Mucosa of gallbladder (tissue), 1 donor: ENCODE measurements at regions not wholly inside any gene's neighbourhood (a gene's known extent, or its start where the extent isn't known, plus 50 kb on each side); places are given as distances from the start of the nearest gene placed in this dataset.

ENCODE experiments used
- DNase-seq: peaks from one replicate; pipeline ENCODE4 v3.0.0-alpha.2; 2020; ENCODE audit warnings: low spot score
- donor health status: DM: no; HTN: no; CAD: no.

GRCh38 chr12:78697817-78698415 is 166.7 kb upstream of the SYT1 start:
- no peak for DNase-seq

- no peak for DNase-seq
These were observed 165.8 kb upstream of the SYT1 start for GRCh38 chr12:78698747-78699146.

DNA sequence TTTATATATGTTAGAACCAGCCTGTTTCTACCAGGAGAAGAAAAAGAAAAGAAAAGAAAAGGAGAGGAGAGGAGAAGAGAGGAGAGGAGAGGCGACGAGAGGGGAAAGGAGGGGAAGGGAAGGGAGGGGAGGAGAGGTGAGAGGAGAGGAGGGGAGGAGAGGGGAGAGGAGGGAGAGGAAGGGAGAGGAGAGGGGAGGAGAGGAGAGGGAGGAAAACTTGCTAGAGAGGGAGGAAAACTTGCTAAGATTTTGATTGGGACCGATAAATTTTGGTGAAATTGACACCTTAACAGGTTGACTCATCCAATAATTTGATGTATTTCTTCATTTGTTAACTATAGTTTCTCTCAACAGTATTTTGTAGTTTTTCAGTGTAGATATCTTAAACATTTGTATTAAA is 164.0 kb upstream of the SYT1 start:
- no peak for DNase-seq

DNA sequence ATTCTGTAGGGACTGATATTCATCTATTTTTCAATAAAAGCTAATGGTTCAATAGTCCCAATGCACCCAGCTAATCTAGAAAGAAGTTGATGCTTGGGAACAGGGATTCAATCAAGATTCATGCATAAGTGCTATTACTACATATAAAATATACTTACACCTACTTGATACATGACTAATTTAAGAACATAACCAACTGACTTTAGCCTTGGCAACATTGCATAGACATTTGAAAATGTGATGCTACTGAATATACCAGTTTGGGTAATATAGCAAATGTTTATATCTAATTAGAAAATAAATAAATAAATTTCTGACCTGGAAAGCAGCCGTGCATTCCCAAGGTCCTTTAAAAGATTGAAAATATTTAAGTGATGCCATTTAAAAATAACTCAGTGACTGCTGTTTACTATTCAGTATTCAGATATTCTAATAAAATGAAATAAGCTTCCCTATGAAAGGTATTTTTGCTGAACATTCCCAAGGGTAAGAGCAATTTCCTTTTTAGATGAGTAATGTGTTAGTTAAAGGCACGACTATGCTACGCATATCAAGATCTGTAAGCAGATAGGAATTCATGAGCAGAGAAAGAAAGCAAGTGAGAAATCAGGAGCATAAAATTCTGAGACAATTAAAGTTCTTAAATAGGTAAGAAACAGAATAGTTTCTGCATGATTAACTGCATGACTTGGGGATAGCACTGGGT is 160.6 kb upstream of the SYT1 start:
- no peak for DNase-seq

GRCh38 chr12:78711954-78712353 is 152.6 kb upstream of the SYT1 start:
- no peak for DNase-seq

DNA sequence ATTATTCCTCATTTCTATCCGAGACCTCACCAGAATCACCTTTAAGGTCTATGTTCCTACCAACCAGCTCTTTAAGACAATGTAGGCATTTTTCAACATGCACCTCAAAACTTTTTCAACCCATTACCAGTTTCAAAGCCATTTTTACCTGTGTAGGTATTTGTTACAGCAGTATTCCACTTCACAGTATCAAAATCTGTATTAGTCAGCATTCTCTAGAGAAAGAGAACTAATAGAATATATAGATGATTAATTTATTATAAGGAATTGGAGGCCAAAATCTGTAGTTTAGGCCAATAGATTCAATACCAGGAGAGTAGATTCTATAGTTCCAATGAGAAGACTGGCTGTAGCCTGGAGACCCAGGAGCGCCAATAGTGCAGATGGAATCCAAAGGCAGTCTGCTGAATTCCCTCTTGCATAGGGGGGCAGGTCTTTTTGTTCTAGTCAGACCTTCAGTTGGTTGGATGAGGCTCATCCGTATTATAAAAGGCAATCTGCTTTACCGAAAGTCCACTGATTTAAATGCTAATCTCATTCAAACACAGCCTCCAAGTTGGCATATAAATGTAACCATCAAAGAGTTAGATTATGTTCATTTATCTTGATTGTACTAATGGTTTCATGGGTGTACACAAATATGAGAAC is 151.6 kb upstream of the SYT1 start:
- DNase-seq: no peak

DNA sequence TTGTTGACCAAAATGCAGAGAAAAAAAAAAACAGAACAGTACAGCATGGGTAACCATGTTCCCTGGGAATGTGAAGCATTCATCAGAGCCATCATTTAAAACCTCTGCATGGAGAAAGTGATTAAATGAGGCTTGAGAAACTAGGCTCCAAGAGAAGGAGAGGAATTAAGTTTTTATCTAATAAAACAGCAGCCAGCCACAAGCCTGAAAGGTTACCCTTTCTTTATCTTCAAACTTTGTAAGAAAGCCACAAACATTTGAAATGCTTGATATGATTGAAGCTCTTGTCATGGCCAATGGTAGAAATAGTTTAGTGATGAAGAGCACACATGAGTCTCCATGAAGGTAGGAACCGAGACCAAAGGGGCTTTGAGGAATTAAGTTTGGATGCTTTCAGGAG is 144.9 kb upstream of the SYT1 start:
- DNase-seq: no peak

GRCh38 chr12:78721906-78722305 is 142.7 kb upstream of the SYT1 start:
- DNase-seq: no peak

- DNase-seq: no peak
These were observed 139.5 kb upstream of the SYT1 start for GRCh38 chr12:78725033-78725432.

- no peak for DNase-seq
These were observed 138.5 kb upstream of the SYT1 start for GRCh38 chr12:78725951-78726580.

- DNase-seq: no peak
These were observed 137.7 kb upstream of the SYT1 start for GRCh38 chr12:78726854-78727253.

GRCh38 chr12:78732481-78732880 is 132.1 kb upstream of the SYT1 start:
- DNase-seq: no peak

DNA sequence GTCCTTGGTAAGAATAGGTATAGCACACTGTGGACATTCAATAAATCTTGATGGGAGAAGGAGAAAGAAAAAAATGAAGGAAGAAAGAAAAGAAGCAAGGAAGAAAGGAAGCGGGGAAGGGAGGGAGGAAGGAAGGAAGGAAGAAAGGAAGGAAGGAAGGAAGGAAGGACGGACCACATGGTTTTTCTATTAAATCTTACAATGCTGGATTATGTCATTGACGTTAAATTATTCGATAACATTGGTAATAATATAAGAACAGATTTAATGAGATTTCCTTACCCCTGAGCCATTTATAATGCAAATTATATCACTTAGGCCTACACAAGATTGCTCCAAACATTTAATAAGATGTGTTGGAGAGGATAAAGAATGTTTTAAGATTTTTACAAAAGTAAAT is 124.9 kb upstream of the SYT1 start:
- no peak for DNase-seq

- no peak for DNase-seq
These were observed 118.6 kb upstream of the SYT1 start for GRCh38 chr12:78746001-78746400.

- DNase-seq: no peak
These were observed 111.5 kb upstream of the SYT1 start for GRCh38 chr12:78753058-78753457.

GRCh38 chr12:78756936-78757335 is 107.6 kb upstream of the SYT1 start:
- DNase-seq: no peak

GRCh38 chr12:78759367-78759766 is 105.2 kb upstream of the SYT1 start:
- DNase-seq: no peak

DNA sequence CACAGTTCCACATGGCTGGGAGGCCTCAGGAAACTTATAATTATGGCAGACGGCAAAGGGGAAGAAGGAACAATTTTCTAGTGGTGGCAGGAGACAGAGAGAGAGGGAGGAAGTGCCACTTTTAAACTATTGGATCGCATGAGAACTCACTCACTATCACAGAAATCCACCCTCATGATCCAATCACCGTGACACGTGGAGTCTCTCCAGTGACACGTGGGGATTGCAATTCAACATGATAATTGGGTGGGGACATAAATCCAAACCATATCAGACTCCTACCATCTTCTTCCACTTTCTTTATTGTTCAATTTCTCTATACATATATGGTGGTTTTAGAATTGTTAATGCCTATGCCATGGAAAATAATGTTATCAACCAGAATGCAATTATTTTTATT is 103.7 kb upstream of the SYT1 start:
- no peak for DNase-seq

DNA sequence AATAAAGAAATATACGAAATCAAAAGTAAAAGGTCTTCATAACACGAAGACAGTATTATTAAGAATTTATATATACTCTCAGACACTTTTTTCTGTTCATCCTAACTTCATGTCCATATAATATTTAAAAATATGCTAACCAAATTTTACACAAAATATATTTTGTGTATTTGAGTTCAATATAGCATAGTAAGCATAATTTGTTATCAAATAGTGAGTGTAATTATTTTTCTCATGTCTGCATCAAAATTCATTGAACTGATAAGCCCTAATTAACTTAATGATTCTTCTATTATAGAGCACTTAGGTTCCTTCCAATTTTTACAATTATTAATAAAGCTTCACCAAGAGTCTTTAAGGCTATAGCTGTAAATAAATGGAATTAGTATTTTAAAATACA is 99.7 kb upstream of the SYT1 start:
- DNase-seq: no peak

DNA sequence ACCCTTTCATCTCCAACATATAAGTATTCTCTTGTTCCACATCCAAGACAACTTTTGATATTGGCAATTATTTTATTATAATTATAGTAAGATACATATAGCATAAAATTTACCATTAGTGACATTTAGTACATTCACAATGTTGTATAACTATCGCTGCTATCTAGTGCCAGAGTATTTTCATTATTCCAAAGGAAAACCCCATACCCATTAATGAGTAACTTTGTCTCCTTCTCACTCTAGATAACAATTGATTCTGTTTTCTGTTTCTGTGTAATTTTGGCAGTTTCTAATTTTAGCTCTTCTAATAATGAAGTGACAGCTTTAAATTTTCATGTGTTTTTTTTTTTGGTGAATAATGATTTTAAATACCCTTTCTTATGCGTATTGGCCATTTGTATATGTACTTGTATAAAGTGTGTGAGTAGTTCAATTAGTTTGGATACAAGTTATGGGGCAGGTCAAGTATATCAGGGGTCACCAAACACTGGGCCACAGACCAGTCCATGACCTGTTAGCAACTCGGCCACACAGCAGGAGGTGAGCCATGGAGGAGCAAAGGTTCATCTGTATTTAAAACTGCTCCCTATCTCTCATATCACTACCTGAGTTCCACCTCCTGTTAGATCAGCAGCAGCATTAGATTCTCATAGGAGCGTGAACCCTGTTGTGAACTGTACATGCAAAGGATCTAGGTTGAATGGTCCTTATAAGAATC is 97.2 kb upstream of the SYT1 start:
- no peak for DNase-seq

DNA sequence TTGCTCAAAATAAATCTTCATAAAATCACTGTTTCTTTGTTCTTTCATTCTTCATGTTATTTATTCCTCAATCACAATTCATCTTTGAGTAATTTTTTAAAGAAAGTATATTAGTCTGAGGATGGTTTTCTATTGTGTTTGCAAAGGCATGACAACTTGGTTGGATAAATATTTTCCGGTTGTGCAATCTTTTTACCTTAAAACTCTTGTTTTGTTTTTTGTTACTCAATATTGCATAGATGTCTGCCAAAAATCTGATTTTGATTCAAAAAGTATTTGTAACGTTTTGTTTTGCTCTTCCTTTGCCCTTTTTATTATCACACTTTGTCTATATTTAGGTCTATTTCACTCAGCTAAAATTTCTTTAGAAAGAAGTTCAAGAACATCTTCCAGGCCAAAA is 86.2 kb upstream of the SYT1 start:
- no peak for DNase-seq

DNA sequence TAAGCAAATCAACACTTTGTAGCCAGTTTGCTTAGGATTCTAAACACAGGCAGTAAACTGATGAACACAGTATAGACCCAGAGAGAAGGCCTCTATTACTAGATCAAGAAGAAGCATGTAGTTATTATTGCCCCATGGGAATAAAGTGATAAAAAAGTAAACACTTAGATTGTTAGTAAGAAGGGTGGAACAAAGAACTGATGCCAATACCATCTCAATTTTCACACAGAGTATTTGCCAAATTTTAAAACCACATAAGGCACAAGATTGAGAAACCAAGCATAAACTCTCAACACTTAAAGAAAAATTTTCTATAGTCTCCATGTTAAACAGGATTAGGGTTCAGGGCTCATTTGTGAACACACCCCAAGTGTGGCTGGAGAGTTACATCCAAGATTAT is 77.0 kb upstream of the SYT1 start:
- DNase-seq: no peak
